Pulmonary artery endothelial cell (primary cell): ENCODE measurements at regions not wholly inside any gene's neighbourhood (a gene's known extent, or its start where the extent isn't known, plus 50 kb on each side); places are given as distances from the start of the nearest gene placed in this dataset.
"Not testable (repeated sequence)": the region's sequence is repeated elsewhere in the genome, so short reads cannot be mapped to it uniquely, and the experiment has no call there.

Experiments used
- DNase-seq: peaks from one replicate; pipeline ENCODE4 v3.0.0-alpha.2; 2011; ENCODE audit warnings: low read depth, low spot score

DNA sequence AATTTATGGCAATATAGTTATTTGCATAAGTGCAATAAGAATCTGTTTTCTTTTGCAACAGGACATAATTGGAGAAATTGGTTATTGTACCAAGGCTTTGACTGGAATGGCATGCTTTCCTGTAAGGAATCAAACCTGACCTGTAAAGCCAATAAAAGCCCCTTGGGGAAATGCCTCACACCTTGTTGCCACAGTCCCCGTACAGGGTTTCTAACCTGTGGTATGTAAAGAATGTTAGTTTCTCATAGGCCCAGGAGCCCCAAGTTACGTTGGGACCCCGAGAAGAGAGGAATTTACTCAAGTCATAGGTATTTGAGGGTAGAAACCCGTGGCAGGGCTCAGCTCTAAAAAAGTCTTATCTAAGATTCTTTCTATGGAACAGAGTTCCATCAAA lies 441.4 kb downstream of the IGSF11 start:
- DNase-seq: no peak

DNA sequence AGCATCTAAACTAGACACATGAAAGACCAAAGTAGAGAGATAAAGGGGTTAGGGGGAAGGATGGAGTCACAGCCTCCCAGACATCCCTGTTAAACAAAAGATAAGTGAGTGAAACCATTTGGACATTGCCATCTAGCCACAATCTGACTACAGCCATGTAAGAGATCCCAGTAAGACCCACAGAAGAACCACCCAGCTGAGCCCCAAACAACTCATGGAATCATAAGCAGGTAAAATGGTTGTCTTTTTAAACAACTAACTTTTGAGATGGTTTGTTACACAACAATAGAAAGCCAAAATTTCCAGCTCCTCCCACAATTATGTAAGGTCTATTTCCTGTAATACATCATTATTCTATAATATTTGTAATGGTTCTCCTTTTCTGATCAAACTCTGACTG lies 437.5 kb downstream of the IGSF11 start:
- DNase-seq: no peak

DNA sequence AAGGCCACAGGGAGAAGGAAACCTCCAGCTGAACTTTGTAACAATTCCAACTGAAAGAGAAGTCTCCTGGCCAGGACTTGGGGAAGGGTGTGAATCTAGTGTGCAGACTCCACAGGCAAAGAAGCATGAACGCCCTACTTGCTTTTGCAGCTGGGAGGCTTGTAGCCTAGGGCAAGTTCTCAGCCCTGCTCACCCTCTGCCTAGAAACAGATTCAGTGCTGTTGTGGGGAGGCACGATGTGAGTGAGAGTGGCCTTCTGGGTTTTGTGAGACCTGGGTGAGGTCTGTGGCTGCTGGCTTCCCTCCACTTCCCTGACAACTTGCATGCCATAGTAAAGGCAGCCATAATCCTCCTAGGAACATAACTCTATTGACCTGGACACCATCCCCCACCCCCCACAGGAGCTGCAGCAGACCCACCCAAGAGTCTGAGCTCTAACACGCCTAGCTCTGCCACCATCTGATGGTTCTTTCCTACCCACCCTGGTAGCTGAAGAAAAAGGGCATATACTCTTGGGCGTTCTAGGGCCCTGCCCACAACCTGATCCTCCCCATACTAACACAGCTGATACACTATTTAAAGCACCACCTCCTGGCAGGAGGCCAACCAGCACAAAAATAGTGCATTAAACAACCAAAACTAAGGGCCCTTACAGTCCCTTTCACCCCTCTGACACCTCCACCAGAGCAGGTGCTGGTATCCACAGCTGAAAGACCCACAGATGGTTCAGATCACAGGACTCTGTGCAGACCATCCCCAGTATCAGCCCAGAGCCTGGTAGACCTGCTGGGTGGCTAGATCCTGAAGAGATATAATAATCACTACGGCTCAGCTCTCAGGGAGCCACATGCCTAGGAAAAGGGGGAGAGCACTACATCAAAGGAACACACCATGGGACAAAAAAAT lies 426.5 kb downstream of the IGSF11 start:
- DNase-seq: no peak

DNA sequence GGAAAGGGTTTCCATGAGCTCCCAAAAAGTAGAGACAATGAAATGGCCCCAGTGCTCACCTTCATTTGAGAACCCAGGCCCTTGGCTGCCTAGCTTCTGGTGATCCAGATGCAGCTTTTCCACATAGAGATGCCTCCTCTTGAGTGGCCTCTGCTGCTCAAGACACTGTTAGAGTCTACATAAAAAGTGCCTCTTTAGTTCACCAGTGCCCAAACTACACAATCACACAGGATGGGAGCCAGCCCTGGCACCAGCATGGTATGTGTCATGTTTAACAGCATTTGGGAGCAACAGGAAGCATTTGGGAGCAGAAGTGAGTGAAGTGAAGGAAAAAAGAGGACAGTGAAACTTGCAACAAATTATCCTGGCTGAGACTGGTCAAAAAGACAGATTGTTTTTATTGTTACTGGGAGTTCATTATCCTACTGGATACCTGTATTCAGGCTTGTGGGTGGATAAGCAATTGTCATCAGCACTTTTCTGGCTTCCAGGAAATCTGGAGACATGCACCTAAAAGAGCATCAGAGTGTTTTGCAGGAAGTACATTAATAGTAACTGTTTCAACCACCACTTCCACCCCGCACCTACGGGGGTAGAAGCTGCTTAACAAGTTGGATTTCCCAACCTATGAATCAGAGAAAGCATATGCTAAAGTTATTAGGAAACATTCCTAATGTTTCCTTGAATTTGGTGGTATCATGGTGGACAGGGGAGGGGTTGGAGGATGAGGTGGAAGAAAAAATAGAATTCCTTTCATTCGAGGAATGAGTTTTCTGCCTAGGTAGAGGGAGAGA lies 416.2 kb downstream of the IGSF11 start:
- no peak for DNase-seq

DNA sequence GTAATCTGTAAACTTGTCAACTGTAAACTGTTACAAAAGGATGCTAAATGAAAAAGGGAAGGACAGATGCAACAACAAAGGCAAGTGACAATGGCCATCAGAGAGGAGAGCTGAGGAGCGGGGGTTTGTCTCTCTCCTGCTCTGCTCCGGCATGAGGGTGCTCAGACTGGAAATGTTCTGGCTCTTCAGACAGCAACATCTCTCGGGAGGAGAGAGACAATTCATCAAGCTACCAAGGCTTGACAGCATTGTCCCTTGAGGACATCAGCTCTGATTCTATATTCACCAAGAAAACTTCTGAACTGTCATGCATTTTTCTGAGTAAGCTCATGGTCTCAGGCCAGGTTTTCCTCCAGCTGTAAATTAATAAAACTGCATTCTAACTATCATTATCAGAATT lies 408.2 kb downstream of the IGSF11 start:
- DNase-seq: no peak

DNA sequence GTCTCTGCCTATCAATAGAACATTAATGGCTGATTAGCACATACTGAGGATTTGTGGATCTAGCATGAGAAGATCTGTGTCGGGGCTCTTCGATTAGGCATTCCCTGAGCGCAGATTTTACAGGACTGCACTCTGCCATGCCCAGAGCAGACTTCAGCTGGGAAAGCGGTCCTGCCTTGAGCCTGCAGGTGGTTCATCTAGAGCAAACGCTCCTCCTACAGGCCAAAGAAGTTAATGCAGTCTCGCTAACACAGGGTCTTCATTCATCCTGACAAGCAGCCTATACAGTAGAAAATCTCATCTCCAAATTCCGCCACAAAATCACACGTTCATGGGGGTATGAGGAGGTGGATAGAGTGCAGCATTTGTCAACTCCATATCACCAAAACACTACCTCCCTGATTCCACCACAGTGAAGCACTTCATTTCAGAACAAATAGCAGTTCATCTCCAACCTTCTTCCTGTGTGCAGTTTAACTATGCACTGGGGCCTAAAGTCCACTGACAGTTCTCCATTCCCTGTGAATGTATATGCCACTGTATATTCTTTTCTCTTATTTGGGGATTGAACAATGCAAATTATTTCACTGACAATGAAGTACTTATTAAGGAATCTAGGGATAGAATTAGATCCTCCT lies 405.8 kb downstream of the IGSF11 start:
- DNase-seq: peak; percentile 3

DNA sequence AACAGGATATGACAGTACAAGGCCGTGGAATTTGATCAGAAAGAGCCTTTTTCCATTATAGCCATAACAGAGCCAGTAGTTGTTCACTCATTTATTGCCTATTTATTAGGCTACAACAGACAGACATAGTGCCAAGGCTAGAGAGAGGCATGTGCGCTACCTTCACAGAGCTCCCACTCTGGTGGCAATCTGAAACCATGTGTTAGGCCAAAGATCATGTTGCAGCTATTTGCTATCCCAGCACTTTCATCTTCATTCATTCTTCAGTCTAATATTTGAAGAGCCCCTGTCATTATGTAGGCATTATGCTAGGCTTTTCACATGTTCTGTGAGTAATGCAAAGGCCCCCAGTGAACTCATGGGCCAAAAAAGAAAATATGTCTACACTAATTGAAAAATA lies 404.8 kb downstream of the IGSF11 start:
- DNase-seq: no peak

DNA sequence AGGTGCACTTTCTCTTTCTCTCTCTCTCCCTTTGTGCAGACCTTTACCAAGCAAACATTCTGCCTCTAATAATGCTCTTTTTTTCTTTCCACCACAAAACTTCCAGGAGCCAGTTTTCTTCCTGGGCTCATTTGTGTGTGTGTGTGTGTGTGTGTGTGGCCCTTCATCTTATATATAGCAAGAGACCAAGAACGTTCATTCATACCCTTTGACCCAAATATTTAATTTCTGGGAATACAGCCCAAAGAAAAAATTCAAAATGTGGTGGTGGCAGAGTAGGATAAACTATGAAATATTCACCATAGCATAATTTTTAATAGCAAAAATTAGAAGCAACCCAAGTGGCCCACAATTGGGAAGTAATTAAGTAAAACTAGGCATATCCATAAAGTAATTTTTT lies 398.9 kb downstream of the IGSF11 start:
- DNase-seq: no peak

DNA sequence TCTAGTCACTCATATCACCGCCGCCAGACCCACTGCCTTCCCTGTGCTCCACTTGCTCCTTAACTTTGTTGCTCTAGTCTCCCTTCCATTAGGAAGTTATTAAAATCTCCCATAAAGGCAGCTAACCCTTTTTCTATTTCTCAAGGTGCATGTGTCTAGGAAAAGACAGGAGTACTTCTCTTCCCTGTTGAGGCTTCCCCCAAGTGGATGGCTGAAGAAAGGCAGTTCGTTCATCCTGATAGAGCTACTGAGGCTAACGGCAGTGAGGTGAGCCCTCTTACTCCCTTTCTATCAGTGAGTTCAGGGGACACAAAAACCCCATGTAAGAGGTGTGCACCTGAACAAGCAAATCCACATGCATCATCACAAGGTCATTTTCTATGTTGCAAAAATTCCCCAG lies 397.8 kb downstream of the IGSF11 start:
- DNase-seq: no peak

DNA sequence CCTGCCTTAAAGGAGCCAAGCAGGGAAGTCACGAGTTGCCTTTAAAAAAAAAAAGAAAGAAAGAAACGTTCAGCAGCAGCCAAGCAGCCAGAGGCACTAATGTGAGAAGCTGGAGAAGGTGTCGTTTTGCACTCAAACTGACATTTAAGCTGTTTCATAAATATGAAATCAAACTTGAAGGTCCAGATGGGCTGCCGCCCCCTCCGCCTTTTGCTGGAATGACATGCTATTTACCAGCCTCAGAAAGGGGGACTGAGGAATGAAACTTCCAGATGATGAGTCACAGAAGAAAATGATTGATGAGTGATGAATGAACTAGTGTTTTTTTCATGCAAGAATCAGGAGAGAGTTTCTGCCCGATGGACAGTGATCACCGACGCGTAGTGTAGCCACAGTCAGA lies 396.8 kb downstream of the IGSF11 start:
- no peak for DNase-seq

DNA sequence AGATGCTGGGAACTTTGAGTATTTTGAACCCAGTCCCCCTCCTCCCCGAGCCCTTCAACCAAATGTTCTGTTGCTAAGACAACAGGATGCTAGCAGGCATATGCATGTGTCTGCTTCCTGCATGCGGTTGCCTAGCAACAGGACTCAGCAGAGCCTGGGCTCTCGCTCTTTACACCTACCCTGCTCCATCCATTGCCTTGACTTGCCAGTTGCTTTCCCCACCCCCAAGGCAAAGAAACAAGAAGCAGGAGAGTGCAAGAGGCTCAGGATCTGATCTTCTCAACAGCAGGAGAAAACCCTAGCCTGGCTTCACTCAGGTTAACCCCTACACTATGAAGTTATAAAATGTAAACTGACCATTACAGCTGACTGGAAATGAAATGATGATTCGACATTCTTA lies 393.0 kb downstream of the IGSF11 start:
- DNase-seq: no peak

DNA sequence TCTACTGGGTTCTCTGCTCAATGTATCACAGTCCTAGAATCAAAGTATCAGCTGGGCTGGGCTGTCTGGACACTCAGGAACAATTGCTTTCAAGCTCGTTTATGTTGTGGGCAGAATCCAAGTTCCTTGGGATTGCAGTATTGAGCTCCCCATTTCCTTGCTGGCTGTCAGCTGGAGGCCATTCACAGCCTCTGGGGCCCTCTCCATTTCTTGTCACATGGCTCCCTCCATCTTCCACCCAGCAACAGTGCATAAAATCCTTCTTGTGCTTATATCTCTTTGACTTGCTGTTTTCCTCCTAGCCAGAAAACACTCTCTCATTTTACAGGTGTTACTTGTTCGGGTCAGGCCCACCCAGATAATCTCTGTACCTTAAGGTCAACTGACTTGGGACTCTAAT lies 363.5 kb downstream of the IGSF11 start:
- no peak for DNase-seq

DNA sequence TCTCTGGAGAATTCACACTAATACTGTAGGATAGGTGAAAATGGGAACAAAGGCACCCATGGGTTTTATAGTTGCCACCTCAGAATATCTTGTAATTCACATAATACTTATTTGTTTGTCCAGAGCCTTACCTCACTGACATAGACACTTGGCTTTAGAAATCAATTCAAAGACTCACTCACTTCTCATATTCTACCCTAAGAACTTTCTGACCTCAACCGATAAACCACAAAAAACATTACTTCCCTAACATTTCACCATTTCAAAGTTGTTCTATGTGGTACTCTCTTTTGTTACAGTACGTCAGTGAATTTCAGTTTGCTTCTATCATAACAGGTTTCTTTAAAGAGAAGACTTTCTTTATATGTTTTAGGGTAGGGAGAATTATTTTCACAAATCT lies 359.3 kb downstream of the IGSF11 start:
- DNase-seq: no peak

DNA sequence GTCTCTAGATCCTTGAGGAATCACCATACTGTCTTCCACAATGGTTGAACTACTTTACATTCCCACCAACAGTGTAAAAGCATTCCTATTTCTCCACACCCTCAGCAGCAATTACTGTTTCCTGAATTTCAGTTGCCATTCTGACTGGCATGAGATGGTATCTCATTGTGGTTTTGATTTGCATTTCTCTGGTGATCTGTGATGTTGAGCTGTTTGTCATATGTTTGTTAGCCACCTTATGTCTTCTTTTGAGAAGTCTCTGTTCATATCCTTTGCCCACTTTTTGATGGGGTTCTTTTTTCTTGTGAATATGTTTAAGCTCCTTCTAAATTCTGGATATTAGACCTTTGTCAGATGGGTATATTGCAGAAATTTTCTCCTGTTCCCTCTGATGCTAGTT lies 356.0 kb downstream of the IGSF11 start:
- not testable (repeated sequence) for DNase-seq

DNA sequence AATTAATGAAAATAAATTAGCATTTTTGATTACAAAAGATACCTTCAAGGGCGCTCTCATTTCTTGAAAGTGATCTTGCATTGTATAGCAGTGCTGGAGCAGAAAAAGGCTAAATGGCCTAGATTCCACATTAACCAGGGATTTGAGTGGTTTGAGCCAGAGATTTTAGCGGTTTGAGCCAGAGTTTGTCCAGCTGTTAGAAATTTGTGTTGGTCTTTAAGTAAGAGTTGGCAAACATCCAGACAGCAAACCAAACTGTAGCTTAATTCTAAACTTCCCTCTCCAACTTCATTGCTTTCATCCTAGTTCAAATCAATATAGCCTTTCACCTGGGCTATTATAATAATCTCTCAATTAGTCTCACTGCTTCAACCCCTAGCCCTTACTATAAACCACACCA lies 351.7 kb downstream of the IGSF11 start:
- DNase-seq: no peak

DNA sequence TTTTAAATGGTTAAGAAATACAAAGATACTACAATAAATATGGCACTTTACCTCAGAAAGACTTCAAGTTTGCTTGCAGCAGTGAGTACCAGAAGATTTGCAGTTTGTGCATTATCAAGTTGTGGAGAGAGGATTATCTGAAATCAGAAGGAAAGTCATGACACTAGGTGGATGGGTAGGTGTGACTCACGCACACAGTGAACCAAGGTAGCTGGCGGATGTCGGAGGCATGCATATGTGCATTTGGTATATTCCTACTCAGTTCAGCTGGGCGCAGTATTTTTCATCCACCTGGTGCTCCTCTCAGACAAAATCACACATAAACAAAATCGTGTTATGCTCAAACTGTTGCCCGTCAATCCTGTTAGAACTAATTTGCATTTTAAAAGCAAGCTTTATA lies 351.0 kb downstream of the IGSF11 start:
- DNase-seq: no peak

DNA sequence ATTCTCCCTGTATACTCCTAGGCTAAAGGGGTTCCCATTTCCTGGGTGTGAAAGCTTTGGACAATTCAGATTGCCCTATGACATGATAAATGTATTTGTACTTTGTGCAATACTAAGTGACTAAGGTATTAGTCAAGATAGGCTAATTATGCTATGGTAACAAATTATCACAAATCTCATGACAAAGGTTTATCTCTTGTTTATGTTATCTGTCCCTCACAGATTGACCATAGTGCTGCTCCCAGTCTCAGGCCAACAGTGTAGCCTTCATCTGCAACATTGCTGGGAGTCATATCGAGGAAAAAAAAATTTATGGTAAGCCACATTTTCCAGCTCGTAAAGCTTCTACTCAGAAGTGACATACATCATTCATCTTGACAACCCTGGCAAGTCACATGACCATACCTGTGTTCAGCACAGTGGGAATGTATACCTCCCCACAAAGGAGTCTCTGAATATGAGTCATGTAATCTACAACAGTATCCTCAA lies 346.2 kb downstream of the IGSF11 start:
- DNase-seq: no peak

DNA sequence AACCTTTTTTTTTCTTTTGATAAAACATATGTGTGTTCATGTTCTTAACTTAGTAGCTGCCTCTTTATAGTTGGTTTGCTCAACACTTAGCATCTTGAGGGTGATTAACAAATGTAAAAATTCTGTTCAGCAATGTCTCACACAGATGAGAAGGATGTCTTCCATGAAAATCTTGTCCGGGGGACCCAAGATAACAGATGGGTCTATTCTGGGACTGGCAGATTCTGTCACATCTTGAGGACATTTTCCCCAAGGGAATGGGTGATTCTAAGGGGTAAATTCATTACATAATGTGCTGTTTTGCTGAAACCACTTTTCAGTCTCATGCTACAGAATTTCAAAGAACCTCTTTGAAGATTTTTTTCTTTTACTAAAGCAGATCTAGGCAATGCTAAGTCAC lies 342.2 kb downstream of the IGSF11 start:
- DNase-seq: no peak

DNA sequence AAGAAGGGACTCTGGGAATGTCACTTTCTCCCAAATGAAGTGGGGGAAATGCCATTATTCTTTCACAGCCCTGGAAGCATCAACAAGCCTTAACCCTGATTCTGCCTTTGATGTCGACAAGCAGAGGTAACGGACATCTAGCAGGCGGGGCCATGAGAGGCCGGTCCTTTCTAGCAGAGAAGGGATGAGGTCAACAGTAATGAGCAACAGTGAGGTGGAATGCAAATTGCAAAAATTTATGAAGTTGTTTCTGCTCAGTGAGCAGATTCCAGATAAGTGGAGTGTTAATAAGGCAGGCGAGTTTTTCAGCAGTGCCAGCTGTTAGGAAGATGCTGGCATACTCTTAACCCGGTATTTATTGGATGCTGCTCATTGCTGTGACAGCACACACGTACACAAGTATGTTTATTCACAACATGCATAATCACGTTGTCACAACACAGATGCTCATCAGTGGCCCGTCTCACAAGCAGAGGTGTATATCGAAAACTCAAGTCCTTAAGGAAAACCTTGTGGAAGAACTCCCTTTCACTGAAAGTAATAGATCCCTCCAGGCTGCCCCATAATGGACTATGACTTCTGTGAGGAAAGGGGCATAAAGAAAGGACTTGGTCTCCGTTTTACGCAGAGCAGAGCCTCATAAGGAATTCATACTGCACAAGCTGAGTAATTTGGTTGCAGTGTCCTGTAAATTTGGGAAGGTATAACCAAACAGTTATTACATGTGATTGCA lies 329.0 kb downstream of the IGSF11 start:
- no peak for DNase-seq

DNA sequence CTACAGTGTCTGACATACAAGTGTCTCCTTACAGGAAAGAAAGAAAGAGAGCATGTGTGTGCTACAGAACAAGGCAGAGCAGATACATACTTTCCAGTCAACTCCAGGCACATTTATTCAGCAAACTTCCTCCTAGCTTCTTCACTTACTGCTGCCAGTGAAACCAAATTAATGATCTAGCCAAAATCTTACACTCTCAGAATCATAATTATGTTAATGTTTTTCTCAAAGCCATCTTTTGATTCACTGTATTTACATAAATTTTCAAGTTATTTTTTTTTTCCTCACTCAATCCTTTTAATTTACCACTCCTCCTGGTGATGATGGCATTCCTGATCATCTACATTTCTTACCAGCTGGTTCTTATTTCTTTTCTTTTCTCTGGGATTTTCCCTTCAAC lies 326.7 kb downstream of the IGSF11 start:
- no peak for DNase-seq

DNA sequence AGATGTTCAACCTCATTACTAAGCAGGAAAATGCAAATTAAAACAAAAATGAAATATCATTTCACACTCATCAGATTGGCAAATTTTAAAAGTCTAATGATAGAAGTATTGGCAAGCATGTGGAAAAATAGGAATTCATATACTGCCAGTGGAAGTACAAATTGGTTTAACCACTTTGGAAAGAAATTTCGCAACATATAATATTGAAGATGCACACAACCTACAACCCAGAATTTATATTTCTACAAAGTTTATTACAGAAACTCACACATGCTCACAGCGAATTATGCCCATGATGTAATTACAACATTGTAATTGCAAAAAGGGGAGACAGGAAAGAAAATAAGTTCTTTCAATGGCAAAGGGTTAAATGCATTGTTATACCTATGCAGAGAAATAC lies 324.1 kb downstream of the IGSF11 start:
- DNase-seq: no peak
